Ishikawa (cell line): ENCODE measurements at regions not wholly inside any gene's neighbourhood (a gene's known extent, or its start where the extent isn't known, plus 50 kb on each side); places are given as distances from the start of the nearest gene placed in this dataset.

Source experiments
- CEBPB ChIP-seq: IDR thresholded peaks from 2 replicates; pipeline ENCODE4 v1.6.1; 2012
- CREB1 ChIP-seq: IDR thresholded peaks from 2 replicates; pipeline ENCODE4 v1.6.1; 2012; ENCODE audit warnings: low read depth
- EGR1 ChIP-seq: IDR thresholded peaks from 2 replicates; pipeline ENCODE4 v1.6.1; 2012
- EP300 ChIP-seq: IDR thresholded peaks from 2 replicates; pipeline ENCODE4 v1.6.1; 2012; ENCODE audit warnings: borderline replicate concordance
- FOXM1 ChIP-seq: IDR thresholded peaks from 2 replicates; pipeline ENCODE4 v1.6.1; 2012; ENCODE audit warnings: low read depth, borderline replicate concordance
- MAX ChIP-seq: IDR thresholded peaks from 2 replicates; pipeline ENCODE4 v1.6.1; 2012
- NFIC ChIP-seq: IDR thresholded peaks from 2 replicates; pipeline ENCODE4 v1.6.1; 2012
- RAD21 ChIP-seq: IDR thresholded peaks from 2 replicates; pipeline ENCODE4 v1.6.1; 2012; ENCODE audit warnings: low read depth
- REST ChIP-seq: IDR thresholded peaks from 2 replicates; pipeline ENCODE4 v1.6.1; 2012; ENCODE audit warnings: low read depth, mild to moderate bottlenecking
- TAF1 ChIP-seq: IDR thresholded peaks from 2 replicates; pipeline ENCODE4 v1.6.1; 2012; ENCODE audit warnings: low read depth, mild to moderate bottlenecking
- TCF12 ChIP-seq: IDR thresholded peaks from 2 replicates; pipeline ENCODE4 v1.6.1; 2012; ENCODE audit warnings: low read depth
- TEAD4 ChIP-seq: IDR thresholded peaks from 2 replicates; pipeline ENCODE4 v1.6.1; 2012
- YY1 ChIP-seq: IDR thresholded peaks from 2 replicates; pipeline ENCODE4 v1.6.1; 2012; ENCODE audit warnings: low read depth
- ZBTB7A ChIP-seq: IDR thresholded peaks from 2 replicates; pipeline ENCODE4 v1.6.1; 2012; ENCODE audit warnings: low read depth

- no peak for TF ChIP-seq MAX
- no peak for TF ChIP-seq NFIC
- TF ChIP-seq TCF12 = no peak
- no peak for TF ChIP-seq TAF1
- TF ChIP-seq TEAD4 = no peak
- no peak for TF ChIP-seq CREB1
- no peak for TF ChIP-seq EP300
- TF ChIP-seq EGR1 = no peak
- TF ChIP-seq CEBPB = no peak
- no peak for TF ChIP-seq RAD21
- no peak for TF ChIP-seq REST
- TF ChIP-seq ZBTB7A = no peak
- no peak for TF ChIP-seq YY1
- no peak for TF ChIP-seq FOXM1
Measured at GRCh38 chr4:183783306-183783705, 121.8 kb upstream of the STOX2 start.
